Lung (tissue), 11 donors: ENCODE measurements at regions not wholly inside any gene's neighbourhood (a gene's known extent, or its start where the extent isn't known, plus 50 kb on each side); places are given as distances from the start of the nearest gene placed in this dataset.

Experiments
- ATAC-seq: fragments of 200-7000 bp; cut with Tn5 transposase; one replicate; pipeline ENCODE4 v1.9.1; 2020; ENCODE audit warnings: moderate number of reproducible peaks; ENCODE audit not compliant: insufficient read depth, low FRiP score
- DNase-seq, 3 donors: peaks; one replicate each; pipeline ENCODE4 v3.0.0-alpha.2; 2013 to 2017
- H3K27ac ChIP-seq, 2 donors: one replicate each; pipeline ENCODE4 v1.5.1; 2013; ENCODE audit warnings: mild to moderate bottlenecking in 2 of 2, moderate library complexity in 2 of 2, control low read depth in 1 of 2, inconsistent platforms in 1 of 2, low read depth in 1 of 2, low read length in 1 of 2
- H3K27me3 ChIP-seq, 3 donors: one replicate each; pipeline ENCODE4 v1.5.1; 2013; ENCODE audit warnings: low read length in 2 of 3; ENCODE audit not compliant: control insufficient read depth in 3 of 3, insufficient read depth in 3 of 3
- H3K36me3 ChIP-seq, 4 donors: one replicate each; pipeline ENCODE4 v1.5.1; 2013; ENCODE audit warnings: low read length in 4 of 4, mild to moderate bottlenecking in 1 of 4, moderate library complexity in 1 of 4; ENCODE audit not compliant: control insufficient read depth in 4 of 4, insufficient read depth in 4 of 4
- H3K4me1 ChIP-seq, 5 donors: one replicate each; pipeline ENCODE4 v1.5.1; 2013; ENCODE audit warnings: low read length in 5 of 5, mild to moderate bottlenecking in 2 of 5, moderate library complexity in 1 of 5; ENCODE audit not compliant: control insufficient read depth in 5 of 5, insufficient read depth in 5 of 5
- H3K4me3 ChIP-seq: one replicate; pipeline ENCODE4 v1.5.1; 2013; ENCODE audit warnings: mild to moderate bottlenecking, control low read depth, moderate library complexity
- H3K9ac ChIP-seq, 2 donors: one replicate each; pipeline ENCODE4 v1.5.1; 2013; ENCODE audit warnings: low read length in 2 of 2, control low read depth in 1 of 2; ENCODE audit not compliant: insufficient read depth in 1 of 2
- H3K9me3 ChIP-seq, 4 donors: one replicate each; pipeline ENCODE4 v1.5.1; 2013; ENCODE audit warnings: low read length in 3 of 4, mild to moderate bottlenecking in 1 of 4, moderate library complexity in 1 of 4; ENCODE audit not compliant: control insufficient read depth in 4 of 4, insufficient read depth in 3 of 4
- CTCF ChIP-seq: IDR thresholded peaks from 2 replicates; pipeline ENCODE4 v1.5.1; 2012; ENCODE audit warnings: mild to moderate bottlenecking; ENCODE audit errors: control extremely low read depth, extremely low read depth
- WGBS, 2 donors: extraction: QIAGEN DNeasy Blood & Tissue Kit; methylation state at CpG; one replicate each; pipeline ENCODE4 v1.1.7; 2013; 5-methylcytosine and 5-hydroxymethylcytosine counted together
- donor health status: control.
- donor health status: control.
- donor health status: Bipolar disorder and iron deficiency.
- donor health status: healthy.
- donor health status: DM: yes; HTN: yes; CAD: no.

GRCh38 chr14:75342762-75343599 lies 64.4 kb downstream of the FOS start:
- Histone ChIP-seq H3K27ac (peak overlapping the region in 1 of 2 donors; percentile 37), H3K4me1 (peaks cover 0 to 28% (median 7%) of the 10 kb centered on the region in 5 donors)
- ATAC-seq = no peak

GRCh38 chr14:75343911-75344310 lies 65.3 kb downstream of the FOS start:
- H3K27ac ChIP-seq = no peak overlapping the region
- no peaks in the 10 kb centered on the region for H3K27me3 ChIP-seq
- no peak for ATAC-seq
- H3K9me3 ChIP-seq = peaks cover 0 to 2% (median 0%) of the 10 kb centered on the region in 4 donors
- peaks cover 0 to 23% (median 6%) of the 10 kb centered on the region in 5 donors for H3K4me1 ChIP-seq
- WGBS, 2 donors = 83 to 93% methylated on average over 2 of the region's 2 CpGs
- H3K36me3 ChIP-seq = no peaks in the 10 kb centered on the region
- TF ChIP-seq CTCF = no peak
- DNase-seq = no peak
- no peak overlapping the region for H3K9ac ChIP-seq
- H3K4me3 ChIP-seq = no peak overlapping the region

More at GRCh38 chr14:75342762-75343599, 64.4 kb downstream of the FOS start:
- H3K4me3 ChIP-seq = no peak overlapping the region
- no peak overlapping the region for H3K9ac ChIP-seq
- no peaks in the 10 kb centered on the region for H3K27me3 ChIP-seq
- peaks cover 0 to 2% (median 0%) of the 10 kb centered on the region in 4 donors for H3K9me3 ChIP-seq
- H3K36me3 ChIP-seq = no peaks in the 10 kb centered on the region
- TF ChIP-seq CTCF = no peak
- 71 to 80% methylated on average over 4 of the region's 4 CpGs for WGBS, 2 donors
- no peak for DNase-seq

DNA sequence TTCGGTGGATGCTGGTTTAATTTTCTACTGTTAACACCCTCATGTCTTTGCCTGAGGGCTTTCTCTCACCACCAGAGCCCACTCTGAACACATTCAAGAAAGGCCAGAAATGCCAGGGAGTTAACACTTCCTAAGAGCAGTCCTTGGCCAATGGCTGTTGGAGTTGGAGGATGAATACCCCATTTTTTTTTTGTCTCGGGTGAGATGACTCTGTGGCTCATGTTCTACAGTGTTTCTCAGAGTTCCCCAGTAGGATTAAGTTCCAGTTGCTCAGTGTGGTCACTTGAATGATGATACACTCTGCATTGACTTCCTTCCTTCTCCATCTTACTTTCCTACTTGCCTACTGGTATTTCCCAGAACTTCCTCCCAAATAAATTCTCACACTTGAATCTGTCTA lies 65.8 kb downstream of the FOS start:
- DNase-seq = no peak
- Histone ChIP-seq H3K9me3 (peaks cover 0 to 2% (median 0%) of the 10 kb centered on the region in 4 donors), H3K4me1 (peaks cover 0 to 20% (median 6%) of the 10 kb centered on the region in 5 donors), H3K9ac (no peak overlapping the region), H3K27me3 (no peaks in the 10 kb centered on the region), H3K36me3 (no peaks in the 10 kb centered on the region), H3K27ac (no peak overlapping the region), H3K4me3 (no peak overlapping the region)
- ATAC-seq = no peak
- 61% methylated on average over 2 of the region's 2 CpGs for WGBS, 2 donors
- TF ChIP-seq CTCF = no peak
